Lung microvascular endothelial cell (primary cell): ENCODE measurements at regions not wholly inside any gene's neighbourhood (a gene's known extent, or its start where the extent isn't known, plus 50 kb on each side); places are given as distances from the start of the nearest gene placed in this dataset.
"Not testable (repeated sequence)": the region's sequence is repeated elsewhere in the genome, so short reads cannot be mapped to it uniquely, and the experiment has no call there.

Experiments
- DNase-seq, 2 donors: peaks; one replicate each; pipeline versions ENCODE4 v3.0.0 to v3.0.0-alpha.2; 2010; ENCODE audit warnings: low read depth in 2 of 2

GRCh38 chr3:124632566-124633140, 97.6 kb upstream of the UMPS start:
- no peak for DNase-seq

DNA sequence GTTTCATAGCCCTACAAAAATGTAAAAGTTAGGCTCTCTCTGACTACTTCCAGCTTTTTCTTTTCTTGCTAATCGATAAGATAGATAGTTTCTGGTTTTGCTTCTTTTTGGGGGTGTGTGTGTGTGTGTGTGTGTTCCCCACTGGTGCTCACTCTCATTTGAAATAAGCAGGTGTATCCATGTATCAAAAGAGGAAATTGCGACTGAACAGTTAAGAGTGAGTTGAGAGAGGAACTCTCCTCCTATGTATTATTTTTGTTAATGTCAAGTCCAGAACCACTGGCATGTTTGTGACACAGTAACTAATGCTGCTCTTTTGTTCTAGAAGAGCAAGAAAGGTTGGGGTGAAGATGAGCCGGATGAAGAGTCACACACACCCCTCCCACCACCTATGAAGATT, 96.7 kb upstream of the UMPS start:
- DNase-seq, result no peak

- DNase-seq, result no peak
Measured at GRCh38 chr3:124634210-124635168, 95.8 kb upstream of the UMPS start.

- DNase-seq, result no peak
Measured at GRCh38 chr3:124635169-124635539, 95.1 kb upstream of the UMPS start.

DNA sequence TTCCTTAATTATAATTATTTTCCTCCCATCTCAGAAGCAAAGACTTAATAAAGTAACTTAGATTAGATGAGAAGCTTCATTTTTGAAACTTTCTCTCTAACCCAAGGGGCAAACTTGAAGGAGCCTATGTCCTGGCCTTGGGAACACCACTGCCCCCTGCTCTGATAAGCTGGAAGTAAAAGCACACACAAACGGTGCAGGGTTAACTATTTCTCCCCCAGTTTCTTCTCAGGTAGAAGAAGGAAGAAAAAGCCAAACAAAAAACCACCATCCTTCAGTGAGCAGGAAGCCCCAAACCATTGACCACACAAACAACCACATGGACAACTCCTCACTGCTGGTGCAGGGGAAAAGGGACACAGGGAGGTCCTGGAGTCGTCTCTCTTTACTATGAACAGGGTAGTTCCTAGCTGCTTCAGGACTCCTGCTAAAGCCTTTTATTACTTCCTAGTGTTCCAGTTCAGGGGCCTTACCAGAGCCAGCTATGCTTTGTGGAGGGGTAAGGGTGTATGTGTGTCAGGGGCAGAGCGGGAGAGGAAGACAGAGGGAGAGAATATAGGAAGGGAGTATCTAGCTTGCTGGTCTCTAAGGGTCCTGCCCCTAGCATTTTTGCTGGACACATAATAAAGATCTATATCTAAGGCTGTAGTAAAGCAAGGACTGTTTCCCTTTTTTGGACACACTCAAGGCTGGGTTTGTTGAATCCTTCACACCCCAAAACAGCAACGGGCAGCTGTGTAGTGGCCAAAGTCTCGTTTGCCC, 94.0 kb upstream of the UMPS start:
- DNase-seq, result no peak

DNA sequence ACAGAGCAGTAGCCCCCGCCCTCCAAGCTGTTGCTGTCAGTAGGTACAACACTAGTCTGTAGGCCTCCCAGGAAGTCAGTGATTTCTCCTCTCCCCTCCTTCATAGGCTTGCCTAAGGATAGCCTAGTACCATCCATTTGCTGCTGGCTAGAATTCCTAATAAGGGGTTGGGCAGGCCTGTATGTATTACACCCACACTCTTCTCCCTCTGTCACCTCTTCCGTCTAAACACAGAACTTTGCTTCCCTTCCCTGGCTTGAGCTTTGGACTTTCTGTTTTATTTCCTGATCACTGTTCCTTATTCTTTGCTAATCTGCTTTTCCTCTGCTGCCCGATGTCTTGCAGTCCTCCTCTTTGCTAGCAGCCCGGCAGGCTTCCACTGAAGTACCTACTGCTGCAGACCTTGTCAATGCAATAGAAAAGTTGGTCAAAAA, 93.4 kb upstream of the UMPS start:
- no peak for DNase-seq

GRCh38 chr3:124639406-124640237, 90.6 kb upstream of the UMPS start:
- DNase-seq, result no peak

GRCh38 chr3:124640635-124641306, 89.5 kb upstream of the UMPS start:
- no peak for DNase-seq

DNA sequence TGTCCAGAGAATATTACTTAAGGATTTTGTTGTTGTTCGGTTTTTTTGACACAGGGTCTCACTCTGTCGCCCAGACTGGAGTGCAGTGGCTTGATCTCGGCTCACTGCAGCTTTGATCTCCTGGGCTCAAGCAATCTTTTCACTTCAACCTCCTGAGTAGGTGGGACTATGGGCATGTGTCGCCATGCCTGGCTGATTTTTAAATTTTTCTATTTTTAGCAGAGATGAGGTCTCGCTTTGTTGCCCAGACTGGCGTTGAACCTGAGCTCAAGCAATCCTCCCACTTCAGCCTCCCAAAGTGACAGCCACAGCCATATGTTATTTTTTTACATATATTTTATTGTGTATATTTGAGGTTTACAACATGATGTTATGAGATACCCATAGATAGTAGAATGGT, 86.8 kb upstream of the UMPS start:
- DNase-seq, result no peak

DNA sequence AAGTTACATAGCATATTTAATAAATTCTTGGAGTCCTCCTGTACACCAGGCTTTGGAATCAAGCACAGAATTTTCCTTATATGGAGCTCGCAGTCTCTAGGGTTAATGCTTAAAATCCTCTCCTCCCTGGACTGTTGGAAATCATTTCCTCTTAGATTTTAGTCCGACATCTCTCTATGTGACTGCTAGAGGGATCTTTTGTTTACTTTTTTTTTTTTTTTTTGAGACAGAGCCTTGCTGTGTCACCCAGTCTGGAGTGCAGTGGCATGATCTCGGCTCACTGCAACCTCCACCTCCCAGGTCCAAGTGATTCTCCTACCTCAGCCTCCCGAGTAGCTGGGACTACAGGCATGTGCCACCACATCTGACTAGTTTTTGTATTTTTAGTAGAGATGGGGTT, 84.1 kb upstream of the UMPS start:
- not testable (repeated sequence) for DNase-seq

DNA sequence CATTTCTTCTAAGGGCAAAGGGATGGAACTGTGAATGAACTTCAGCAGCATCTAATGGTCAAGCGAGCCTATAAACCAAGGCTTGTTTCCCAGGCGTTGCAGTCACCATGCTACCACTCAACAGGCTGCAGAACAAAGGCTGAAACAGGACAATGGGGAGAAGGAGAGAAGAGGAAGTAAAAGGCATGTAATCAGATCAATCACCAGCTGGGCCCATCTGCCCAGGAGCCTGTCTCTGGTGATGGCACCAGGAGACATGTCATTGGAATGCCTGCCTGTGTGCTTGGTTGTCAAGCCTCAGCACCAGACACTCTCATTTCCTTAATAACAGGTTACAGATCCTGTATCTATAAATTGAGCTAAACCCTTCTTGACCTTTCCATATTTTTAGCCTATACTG, 81.7 kb upstream of the UMPS start:
- DNase-seq, result no peak

DNA sequence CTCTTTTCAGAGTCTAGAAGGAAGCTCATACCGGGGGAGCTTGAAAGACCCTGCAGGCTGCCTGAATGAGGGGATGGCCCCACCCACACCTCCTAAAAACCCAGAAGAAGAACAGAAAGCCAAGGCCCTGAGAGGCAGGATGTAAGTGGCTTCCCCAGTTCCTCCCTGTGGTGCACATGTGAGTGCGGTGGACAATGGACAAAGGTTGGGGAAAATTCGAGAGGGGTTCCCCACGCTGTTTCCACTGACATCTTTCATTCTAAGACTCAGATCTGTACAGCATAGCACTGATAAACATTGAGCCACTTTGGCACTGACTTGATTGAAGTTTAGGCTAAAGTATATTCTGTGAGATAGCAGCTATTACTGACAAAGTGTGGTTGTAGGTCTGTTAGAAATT, 79.5 kb upstream of the UMPS start:
- DNase-seq, result no peak

GRCh38 chr3:124651416-124651815, 78.8 kb upstream of the UMPS start:
- DNase-seq, result not testable (repeated sequence)

- DNase-seq, result no peak
Measured at GRCh38 chr3:124652009-124652408, 78.2 kb upstream of the UMPS start.

- DNase-seq, result no peak
Measured at GRCh38 chr3:124653071-124653796, 77.0 kb upstream of the UMPS start.

- no peak for DNase-seq
Measured at GRCh38 chr3:124653797-124654469, 76.3 kb upstream of the UMPS start.

- DNase-seq, result no peak
Measured at GRCh38 chr3:124654470-124654845, 75.8 kb upstream of the UMPS start.

DNA sequence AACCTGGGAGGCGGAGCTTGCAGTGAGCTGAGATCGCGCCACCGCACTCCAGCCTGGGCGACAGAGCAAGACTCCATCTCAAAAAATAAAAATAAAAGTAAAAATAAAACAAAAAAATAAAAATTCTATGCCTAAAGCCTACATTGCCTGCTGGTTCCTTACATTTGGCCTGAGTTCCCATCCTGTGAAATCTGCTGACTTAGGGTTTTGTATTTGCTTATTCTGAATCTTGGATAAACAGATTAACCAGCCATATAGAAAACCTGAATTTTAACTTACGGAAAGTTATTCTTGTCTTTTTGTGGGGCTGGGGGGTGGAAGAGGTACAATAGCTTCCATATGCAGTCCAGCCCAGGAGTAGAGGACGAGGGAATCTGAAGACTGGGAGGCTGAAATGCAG, 73.7 kb upstream of the UMPS start:
- DNase-seq, result no peak

DNA sequence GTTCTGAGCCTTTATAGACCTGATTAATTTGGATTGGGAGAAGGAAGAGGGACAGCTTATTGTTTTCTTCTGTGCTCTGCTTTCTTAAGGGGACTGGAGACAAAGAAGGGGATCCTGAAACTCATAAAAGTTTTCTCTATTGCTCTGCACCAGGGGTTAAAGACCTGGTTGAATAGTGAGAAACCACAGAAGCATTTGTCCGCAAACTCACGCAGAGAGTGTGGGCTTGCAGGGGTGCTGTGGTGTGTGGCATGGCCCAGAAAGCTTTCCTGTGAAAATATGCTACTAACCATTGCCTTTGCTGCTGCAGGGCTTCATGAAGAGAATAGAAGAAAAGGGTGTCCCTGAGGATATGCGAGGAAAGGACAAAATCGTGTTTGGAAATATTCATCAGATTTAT, 73.1 kb upstream of the UMPS start:
- no peak for DNase-seq

DNA sequence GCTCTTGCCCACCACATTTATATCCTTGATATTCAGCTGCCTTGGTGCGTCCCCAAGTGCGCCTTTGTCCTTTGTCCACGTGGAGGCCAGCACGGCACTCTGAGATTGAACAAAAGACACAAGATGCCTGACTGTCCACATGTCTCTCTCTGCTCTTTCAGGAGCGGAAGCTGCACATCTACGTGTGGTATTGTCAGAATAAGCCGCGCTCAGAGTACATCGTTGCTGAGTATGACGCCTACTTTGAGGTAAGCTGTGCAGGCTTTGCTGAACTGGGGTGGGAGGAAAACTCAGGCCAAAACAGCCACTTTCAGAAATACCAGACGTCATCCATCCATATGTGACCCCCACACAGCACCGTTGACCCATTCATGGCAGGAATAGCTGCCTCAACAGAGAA, 72.0 kb upstream of the UMPS start:
- DNase-seq, result no peak
